HG02571 (cell line): ENCODE measurements at regions not wholly inside any gene's neighbourhood (a gene's known extent, or its start where the extent isn't known, plus 50 kb on each side); places are given as distances from the start of the nearest gene placed in this dataset.

ENCODE experiments used
- ATAC-seq: cut with Tn5 transposase; IDR thresholded peaks from one replicate; pipeline ENCODE4 v1.9.1; 2021; ENCODE audit warnings: mild to moderate bottlenecking, moderate library complexity; ENCODE audit not compliant: unreplicated experiment

DNA sequence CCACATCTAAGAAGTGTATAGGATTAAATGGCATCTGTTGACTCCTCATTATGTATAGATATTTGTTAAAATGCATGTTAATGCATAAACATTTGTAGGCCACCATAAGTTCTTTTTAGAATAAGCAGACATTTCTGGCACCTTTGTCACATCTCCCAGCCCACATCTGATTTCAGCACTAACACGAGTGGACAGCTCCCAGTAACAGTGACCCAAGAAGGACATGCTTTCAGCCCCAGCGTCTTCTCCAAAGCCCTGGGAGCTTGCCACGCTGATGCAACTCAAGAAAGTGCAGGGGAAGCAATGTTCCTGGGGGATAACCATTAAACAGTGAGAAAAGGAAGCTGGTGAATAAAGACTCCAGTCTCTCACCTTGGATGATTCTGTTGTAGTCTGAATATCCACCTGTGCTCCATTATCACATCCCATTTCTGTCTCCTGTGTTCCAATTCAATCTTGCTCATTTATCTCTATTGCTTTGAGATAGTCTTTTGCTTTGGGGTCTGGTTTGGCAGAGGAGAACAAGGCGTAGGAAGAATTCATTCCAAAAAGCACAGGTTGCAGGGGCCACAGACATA, 182.6 kb upstream of the THSD7B start:
- ATAC-seq: no peak

DNA sequence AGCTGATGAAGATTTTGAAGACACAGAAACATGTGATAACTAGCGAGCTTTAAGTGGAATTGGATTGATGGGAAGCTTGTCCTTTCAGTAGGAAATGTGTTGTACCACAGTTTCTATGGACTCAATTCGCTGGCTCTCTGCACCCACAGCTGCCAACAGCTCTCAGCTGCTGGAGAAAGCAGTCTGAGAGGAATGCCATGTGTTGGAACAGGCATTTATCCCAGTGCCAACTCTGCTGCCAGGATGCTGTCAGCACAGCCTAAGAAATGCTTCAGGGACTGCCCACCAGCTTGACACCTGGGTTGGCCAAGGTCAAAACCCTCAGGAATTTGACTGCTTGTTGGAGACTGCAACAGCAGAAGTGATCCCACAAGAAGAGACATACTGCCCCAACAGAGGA, 193.0 kb upstream of the THSD7B start:
- ATAC-seq: no peak

DNA sequence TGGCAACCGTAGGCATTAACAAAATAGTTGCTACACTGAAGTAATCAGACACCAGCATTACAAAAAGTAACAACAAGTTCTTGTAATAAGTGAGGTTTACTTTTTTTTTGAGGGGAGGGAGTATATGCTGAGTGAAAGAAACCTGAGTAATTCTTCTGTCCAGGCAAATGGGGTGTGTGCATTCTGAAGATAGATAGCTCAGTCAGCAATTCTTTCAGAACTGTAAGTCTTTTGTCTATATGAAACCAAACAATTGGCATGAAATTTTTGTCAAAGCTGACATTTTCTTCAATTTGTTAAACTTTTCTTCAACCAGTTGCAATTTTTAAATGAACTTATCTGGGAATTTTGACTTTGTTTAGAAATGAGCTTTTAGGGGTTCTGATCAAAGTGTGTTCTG, 208.1 kb upstream of the THSD7B start:
- no peak for ATAC-seq

DNA sequence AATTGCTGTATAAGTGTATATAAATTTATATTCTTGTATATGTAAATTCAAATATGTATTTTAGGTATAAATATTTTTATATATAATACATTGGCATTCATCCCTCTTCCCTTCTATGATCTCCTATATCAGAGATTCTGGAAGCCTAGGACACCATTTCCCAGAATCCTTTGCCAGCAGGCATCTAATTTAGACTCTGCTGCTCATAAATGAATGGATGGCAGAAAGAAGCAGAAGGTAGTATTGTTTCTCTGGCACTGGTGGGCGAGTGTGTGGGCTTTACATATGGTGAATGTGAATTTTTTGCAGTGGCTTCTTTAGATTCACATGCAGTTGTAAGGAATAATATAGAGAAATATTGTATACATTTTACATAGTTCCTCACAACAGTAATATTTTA, 215.2 kb upstream of the THSD7B start:
- no peak for ATAC-seq

DNA sequence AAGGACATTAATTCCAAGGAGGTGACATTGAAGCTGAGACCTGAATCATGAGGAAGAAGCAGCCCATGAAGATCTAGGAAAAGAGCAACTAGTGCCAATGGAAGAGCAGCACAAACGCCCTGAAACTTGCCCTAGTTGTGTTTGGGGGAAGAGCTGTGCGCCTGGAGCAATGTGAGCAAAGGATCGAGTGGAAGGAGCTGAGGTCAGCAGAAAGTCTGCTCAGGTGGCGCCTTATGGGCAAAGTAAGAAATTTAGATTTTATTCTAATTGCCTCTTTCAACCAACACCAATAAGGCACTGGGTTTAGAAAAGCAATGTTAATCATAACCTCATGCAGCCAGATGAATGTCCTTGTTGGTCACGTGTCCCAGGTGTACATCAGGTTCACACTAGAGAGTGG, 226.0 kb upstream of the THSD7B start:
- ATAC-seq: no peak

DNA sequence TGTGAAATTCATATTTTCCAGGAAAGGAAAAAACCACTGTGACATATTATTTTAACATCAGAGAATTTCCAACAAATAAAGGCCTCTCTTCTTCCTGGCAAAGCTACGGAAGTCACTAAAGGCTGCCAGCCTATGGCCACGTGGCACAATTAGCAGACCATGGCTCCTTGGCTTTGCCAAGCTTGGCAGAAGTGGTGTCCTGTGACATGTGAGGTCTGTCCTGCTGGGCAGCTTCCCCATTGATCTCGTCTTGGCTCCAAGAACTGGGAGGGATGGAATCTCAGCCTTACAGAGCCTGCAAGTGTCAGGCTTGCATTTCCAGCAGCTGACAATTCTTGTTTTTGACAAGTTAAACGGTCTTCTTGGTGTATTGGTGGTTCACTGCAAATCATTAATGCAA, 226.9 kb upstream of the THSD7B start:
- ATAC-seq: no peak

DNA sequence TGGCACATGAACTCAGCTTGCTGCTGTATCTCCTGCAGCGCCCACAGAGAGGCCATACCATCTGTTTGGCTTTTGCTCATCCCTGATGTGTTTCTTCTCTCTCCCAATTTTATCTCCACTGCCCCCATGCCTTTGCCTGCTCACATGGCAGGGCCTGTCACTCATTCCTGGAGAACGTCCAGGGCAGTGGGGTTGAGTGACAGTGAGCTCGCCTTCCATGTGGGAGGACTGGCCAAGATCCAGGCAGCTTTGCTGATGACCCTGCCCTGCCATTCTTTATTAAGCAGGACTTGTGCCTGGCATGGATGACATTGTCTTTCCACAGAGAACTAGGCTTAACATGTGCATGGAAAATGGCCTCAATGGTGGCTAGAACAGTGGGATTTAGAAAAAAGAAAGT, 230.5 kb upstream of the THSD7B start:
- ATAC-seq: no peak

DNA sequence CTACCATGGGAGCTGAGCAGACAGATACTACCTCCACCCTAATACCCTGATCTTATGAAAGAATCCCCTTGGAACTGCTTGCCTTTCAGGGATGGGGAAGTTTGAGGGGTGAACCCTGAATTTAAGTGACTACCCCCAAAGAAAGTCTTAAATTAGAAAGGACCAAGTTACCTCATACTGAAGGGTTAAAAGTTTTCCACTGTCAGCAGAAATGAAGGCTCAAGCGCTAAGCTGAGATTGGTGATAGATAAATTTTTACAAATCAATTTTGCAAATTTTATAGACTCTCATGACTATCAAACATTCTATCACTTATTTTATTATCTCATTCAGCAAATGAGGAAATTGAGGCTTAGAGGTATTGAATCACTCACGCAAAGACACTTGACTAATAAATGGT, 233.2 kb upstream of the THSD7B start:
- no peak for ATAC-seq

DNA sequence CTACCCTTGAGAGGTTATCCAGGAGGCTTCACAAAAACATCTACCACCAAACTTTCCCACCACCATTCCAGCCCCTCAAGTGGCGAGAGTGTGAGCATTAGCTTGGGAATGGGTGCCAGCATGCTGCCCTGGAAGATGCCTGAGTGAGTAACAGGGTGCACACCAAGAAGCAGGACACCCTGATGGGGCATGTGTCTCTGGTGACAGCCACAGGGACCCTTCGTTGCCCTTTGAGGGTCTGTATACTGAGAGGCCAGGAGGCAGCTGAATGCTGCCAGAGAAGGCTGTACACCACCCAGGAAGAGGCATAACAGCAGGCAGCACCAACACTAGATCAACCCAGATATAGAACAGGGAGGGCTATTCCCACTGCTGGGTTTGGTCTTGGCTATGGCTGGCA, 233.6 kb upstream of the THSD7B start:
- no peak for ATAC-seq

DNA sequence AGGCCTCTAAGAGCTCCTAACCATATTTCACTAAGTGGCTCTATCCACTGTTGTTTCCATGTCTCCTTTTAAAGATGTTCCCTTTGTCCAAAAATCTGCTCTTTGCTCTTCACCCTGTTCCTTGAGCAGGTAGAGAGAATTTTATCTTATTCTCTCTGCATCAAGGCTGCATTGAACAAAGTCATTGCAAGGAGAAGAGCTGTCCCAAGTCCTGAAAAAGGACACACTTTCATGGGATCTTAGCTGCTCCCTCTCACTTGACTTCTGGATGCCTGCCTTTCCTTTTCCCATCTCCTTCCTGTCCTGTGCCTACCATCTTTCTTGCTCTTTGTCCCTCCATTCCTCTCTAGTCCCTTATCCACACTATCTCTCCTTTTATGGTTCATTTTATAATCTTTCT, 235.2 kb upstream of the THSD7B start:
- ATAC-seq: no peak

DNA sequence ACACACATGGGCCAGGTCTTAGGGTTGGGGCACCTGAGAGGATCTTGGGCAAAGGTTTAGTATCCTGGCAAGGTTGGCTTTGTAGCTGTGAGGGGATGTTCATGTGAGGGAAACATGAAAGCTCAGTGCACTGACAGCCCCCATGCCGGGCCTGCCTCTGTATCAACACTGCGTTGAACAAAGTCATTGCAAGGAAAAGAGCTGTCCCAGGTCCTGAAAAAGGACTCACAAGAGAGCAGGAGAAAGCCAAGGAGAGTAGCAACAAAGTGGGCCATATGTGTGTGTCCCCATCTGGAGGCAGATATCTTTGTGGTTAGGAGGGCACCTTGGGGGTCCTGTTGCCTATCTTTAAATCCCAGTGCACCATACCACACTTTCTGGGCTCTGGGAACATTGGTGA, 237.8 kb upstream of the THSD7B start:
- ATAC-seq: no peak

DNA sequence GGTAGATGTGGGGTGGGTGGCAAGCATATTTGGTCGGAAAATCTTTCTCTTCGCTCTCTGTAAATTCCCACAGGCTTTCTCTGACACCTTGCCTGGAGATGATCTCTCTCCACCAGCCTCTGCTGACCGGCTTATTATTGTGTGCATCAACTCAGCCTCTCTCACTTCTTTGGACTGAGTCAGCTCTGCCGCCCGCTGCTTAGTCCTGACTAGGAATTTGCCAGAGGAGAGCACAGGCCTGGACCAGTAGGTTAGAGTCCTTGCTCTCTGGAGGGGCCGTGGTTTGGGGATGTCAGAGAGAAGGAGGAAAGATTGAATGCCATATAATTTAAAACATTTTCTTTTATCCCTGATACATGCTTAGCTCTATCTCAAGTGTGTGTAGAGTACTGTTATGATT, 242.6 kb upstream of the THSD7B start:
- ATAC-seq: no peak

DNA sequence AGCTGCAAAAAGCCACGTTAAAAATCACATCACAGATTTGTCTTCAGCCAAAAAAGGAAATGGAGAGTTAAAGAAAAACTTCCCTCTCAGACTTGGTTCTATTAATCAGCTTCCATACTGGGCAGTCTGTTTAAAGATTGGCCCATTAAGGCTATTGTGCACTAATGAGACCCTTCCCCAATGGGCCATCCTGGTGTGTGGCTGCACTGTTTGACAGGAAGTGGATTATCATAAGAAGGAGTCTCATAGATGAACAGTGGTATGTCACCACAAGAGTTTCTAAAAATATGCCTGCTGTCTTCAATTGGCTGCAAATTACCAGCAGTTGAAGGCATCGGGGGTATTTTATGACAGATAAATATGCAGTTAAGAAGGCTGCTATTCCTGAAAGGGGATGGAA, 247.6 kb upstream of the THSD7B start:
- ATAC-seq: no peak

DNA sequence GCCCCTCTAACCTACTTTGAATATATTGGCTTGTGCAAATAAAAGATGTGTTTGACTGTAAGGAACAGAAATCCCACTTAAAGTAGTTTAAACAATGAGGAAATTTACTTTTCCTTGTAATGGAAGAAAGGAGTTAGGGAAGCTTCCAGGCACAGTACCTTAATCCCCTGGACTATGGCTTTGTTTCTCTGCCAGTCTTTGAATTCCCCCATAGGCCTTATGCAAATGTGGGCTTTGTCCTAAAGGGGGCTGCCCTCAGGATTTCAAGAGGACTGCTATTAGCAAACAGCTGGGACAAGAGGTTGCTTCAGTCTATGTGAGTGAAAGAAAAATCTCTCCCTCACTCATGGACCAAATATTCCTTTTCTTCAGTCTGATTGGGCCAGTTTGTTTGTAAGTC, 255.1 kb upstream of the THSD7B start:
- no peak for ATAC-seq

DNA sequence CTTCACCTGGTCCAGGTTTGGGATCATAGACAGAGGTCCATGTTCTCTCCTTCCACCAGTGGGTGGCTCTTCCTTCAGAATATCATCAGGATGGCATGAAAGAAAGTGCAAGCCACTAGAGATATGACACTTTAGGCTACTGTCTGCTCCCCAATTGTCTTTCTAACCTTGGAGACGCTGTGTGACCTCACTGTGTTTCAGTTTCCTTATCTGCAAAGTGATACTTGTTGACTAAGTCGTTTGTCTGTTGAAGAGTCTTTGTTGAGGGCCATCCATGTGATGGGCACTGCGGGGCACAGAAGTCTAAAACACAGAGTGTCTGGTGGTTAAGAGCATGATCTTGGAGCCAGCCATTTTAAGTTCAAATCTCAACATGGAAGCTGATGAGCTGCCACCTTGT, 259.9 kb upstream of the THSD7B start:
- ATAC-seq: peak; percentile 67

DNA sequence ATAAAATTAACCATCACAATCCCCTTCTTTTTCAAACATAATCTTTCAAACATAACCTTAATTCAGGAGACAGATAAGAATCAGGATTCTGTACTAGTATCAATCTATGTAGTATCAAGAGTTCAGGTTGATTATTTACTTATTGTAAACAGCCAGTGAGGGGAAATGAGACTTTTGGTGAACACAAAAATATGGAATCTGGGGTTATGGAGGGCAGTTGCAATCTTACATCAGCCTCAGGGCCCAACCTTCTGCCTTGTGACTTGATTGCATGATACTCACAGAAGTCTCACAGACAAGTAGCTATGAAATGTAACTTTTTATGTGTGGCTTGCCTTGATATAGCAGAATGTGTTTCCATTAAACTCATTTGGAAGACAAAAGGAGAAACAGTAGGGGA, 262.7 kb upstream of the THSD7B start:
- ATAC-seq: no peak

DNA sequence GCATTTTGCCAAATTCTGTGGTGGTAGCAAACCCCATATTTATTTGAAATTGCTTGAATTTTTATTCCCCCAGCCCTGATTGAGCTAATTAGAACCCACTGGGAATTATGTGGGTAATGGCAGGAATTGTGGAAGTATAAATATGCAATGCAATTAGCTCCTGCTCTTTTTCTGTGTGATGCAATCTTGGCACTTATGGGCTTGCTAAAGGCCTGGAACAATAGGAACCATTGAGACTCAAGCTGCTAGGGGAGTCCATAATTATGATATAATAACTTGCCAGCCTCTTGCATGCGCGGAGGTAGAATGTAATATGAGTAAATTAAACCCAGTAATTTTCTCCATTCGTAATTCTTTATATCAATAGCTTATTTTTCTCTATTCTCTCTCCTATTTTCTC, 267.6 kb upstream of the THSD7B start:
- no peak for ATAC-seq

DNA sequence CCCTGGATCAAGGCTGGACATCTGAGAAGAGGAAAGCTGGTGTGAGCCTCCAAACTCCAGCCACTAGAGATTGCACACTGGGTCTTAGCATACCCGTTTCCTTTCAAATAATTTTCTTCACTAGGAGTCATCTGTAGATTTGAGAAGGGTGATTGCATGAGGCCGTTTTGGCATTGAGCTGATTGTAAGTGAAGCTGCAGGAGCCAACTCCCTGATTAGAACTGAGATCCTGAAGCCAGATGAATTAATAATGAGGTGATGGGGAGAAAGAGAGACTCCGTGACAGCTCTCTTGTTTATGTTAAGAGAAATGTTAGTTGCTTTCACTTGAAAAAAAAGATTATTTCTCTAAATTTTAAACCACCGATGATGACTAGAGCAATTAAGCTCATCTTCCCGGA, 268.4 kb upstream of the THSD7B start:
- no peak for ATAC-seq

DNA sequence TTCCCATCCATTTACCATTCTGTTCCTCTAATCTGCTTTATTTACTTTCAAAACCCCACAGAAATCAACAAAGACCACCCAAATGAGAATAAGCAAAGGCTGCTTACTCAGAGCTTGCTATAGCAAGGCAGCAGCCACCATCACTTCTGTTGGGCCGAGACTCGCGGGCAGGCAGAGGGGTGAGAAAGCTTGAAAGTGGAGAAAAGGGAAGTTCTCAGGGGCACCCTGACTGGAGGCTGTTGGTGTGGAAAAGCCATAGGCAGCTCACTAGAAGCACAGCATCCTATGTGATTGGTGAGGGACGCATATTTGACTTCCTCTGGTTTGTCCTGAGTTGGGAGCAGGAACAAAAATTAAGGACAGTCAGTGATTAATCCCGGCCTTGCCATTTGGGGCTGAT, 269.7 kb upstream of the THSD7B start:
- ATAC-seq: peak; percentile 86

DNA sequence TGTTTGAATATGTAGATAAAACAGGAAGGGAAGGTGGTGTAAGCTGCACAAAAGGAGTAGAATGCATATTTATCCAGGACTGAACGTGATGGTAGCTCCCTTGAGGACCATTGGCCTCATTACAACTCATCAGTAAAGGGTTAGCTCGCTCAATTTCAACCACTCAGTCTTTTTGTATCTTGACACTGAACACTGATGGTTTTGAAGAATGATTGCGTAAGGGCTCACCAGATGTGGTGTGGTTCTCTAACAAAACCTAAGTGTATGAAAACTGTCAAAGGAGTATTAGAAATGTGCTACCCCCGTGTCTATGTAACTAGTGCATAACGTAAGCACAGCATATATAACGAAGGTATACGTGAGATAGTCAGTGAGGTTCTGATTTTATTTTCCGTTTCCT, 272.4 kb upstream of the THSD7B start:
- ATAC-seq: no peak

DNA sequence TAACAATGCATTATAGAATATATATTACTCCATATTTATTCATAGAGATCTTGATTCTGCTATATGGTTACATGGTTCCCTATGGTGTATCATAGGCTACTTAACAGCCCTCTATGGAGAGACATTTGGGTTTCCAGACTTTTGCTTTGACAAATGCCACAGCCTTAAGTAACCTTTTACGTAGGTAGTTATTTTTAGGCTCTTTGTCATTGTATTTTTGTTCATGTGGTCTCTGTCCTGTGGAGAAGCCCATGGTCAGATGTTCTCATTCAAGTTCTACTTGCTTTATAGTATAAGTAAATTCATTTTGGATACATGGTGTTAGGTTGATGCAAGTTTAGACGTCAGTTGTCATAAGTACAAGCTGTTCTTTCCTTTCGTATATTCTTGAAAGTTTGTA, 275.2 kb upstream of the THSD7B start:
- ATAC-seq: no peak

DNA sequence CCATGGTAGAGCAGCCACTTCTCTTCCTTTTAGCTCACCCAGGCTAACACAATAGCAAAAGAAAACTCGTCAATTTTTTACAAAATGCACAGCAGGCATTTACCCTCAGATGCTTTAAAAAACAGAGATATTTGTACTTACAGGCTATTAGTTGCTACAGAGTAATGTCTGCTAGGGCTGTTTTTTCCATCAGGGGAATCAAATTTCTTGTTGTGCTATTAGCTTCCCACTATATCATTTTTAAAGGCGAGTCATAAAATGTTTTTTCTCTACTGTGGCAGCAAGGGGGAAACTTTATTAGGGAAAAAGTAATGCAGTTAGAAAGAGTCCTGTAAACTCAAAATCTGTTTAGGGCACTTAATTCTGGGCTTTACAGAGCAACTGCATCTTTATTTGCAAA, 277.9 kb upstream of the THSD7B start:
- no peak for ATAC-seq

DNA sequence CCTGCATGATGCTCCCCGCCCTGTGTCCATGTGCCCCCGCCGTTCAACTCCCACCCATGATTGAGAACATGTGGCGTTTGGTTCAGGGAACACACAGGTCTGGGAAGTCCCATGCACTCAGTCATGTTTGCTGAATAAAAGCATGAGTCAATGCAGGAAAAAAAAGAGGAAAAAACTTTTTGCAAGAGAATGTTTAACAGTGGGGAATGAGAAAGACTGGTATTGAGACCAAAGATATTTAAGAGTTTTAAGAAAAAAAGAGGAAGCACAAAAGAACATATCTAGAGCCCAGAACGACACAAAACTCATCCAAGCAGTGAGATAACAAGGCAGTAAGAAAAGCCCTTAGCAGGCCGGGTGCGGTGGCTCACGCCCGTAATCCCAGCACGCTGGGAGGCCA, 279.2 kb upstream of the THSD7B start:
- ATAC-seq: peak; percentile 54

DNA sequence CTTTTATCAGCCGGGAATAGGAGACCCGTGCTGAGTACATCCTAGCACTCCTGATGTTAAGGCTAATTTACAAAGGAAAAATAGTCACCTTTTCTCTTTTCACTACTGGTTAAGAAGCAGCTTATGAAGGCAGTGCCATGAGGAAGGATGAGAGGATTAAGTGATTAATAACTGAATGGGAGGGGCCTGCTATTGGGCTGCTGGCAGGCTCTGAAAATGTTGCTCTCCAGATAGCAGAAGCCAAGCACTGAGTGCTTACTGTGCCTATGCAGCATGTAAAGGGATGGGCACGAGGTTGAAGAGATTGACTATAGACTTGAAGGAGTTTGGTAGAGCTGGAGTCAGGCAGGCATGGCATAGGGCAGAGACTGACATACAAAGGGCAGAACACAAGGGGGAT, 282.4 kb upstream of the THSD7B start:
- no peak for ATAC-seq
